H9 (cell line): ENCODE measurements at regions not wholly inside any gene's neighbourhood (a gene's known extent, or its start where the extent isn't known, plus 50 kb on each side); places are given as distances from the start of the nearest gene placed in this dataset.

Experiments
- DNase-seq: peaks from one replicate; pipeline ENCODE4 v3.0.0-alpha.2; 2017
- H2AFZ ChIP-seq: one replicate; pipeline ENCODE4 v1.6.1; 2013; ENCODE audit warnings: mild to moderate bottlenecking, low read length, control low read depth, moderate library complexity
- H2AK5ac ChIP-seq: 2 replicates; pipeline ENCODE4 v1.6.1; 2013; ENCODE audit warnings: low read length, control low read depth, mixed read lengths; ENCODE audit not compliant: insufficient read length
- H2BK120ac ChIP-seq: one replicate; pipeline ENCODE4 v1.6.1; 2013; ENCODE audit warnings: low read depth, mild to moderate bottlenecking, low read length, control low read depth, inconsistent platforms; ENCODE audit not compliant: poor library complexity, severe bottlenecking
- H2BK12ac ChIP-seq: 2 replicates; pipeline ENCODE4 v1.6.1; 2013; ENCODE audit warnings: low read length, control low read depth, mixed read lengths, low read depth; ENCODE audit not compliant: insufficient read length
- H2BK15ac ChIP-seq: 2 replicates; pipeline ENCODE4 v1.6.1; 2013; ENCODE audit warnings: low read depth, low read length, control low read depth
- H2BK20ac ChIP-seq: one replicate; pipeline ENCODE4 v1.6.1; 2013; ENCODE audit warnings: low read depth, mild to moderate bottlenecking, low read length, control low read depth, inconsistent platforms; ENCODE audit not compliant: poor library complexity, severe bottlenecking
- H2BK5ac ChIP-seq: 2 replicates; pipeline ENCODE4 v1.6.1; 2013; ENCODE audit warnings: low read length, control low read depth, mixed read lengths; ENCODE audit not compliant: insufficient read length
- H3K14ac ChIP-seq: 2 replicates; pipeline ENCODE4 v1.6.1; 2013; ENCODE audit warnings: low read length, control low read depth; ENCODE audit not compliant: insufficient read depth
- H3K18ac ChIP-seq: 2 replicates; pipeline ENCODE4 v1.6.1; 2013; ENCODE audit warnings: low read depth, mild to moderate bottlenecking, mixed read lengths, low read length, control low read depth; ENCODE audit not compliant: insufficient read length
- H3K23ac ChIP-seq: 2 replicates; pipeline ENCODE4 v1.6.1; 2013; ENCODE audit warnings: low read length, control low read depth, mixed read lengths, low read depth; ENCODE audit not compliant: insufficient read length
- H3K23me2 ChIP-seq: 2 replicates; pipeline ENCODE4 v1.6.1; 2013; ENCODE audit warnings: low read depth, mild to moderate bottlenecking, mixed read lengths, low read length, control low read depth; ENCODE audit not compliant: insufficient read length, poor library complexity, severe bottlenecking
- H3K27ac ChIP-seq: 2 replicates; pipeline ENCODE4 v1.5.1; 2013; ENCODE audit warnings: low read length, control low read depth, mixed read lengths, low read depth; ENCODE audit not compliant: insufficient read length
- H3K27me3 ChIP-seq: 2 replicates; pipeline ENCODE4 v1.6.1; 2013; ENCODE audit warnings: low read length, control low read depth, inconsistent platforms; ENCODE audit not compliant: insufficient read depth
- H3K4ac ChIP-seq: 2 replicates; pipeline ENCODE4 v1.6.1; 2013; ENCODE audit warnings: low read depth, mild to moderate bottlenecking, control low read depth, inconsistent platforms, low read length, moderate library complexity
- H3K4me1 ChIP-seq: 2 replicates; pipeline ENCODE4 v1.6.1; 2013; ENCODE audit warnings: low read length, control low read depth, inconsistent platforms; ENCODE audit not compliant: insufficient read depth
- H3K4me2 ChIP-seq: 2 replicates; pipeline ENCODE4 v1.6.1; 2013; ENCODE audit warnings: low read length, control low read depth, mixed read lengths; ENCODE audit not compliant: insufficient read length, insufficient read depth
- H3K56ac ChIP-seq: 2 replicates; pipeline ENCODE4 v1.6.1; 2013; ENCODE audit warnings: low read depth, mild to moderate bottlenecking, mixed read lengths, low read length, control low read depth; ENCODE audit not compliant: insufficient read length
- H3K79me1 ChIP-seq: 2 replicates; pipeline ENCODE4 v1.6.1; 2013; ENCODE audit warnings: low read depth, mild to moderate bottlenecking, moderate library complexity, low read length, control low read depth, inconsistent platforms; ENCODE audit not compliant: insufficient read depth, poor library complexity, severe bottlenecking
- H3K79me2 ChIP-seq: 2 replicates; pipeline ENCODE4 v1.6.1; 2013; ENCODE audit warnings: low read length, control low read depth, inconsistent platforms; ENCODE audit not compliant: insufficient read depth
- H3K9ac ChIP-seq: 2 replicates; pipeline ENCODE4 v1.6.1; 2013; ENCODE audit warnings: low read length, control low read depth, mixed read lengths; ENCODE audit not compliant: insufficient read length; ENCODE audit errors: extremely low read depth
- H3K9me3 ChIP-seq: one replicate; pipeline ENCODE4 v1.6.1; 2013; ENCODE audit warnings: low read depth, low read length, inconsistent platforms; ENCODE audit not compliant: control insufficient read depth
- H3T11ph ChIP-seq: one replicate; pipeline ENCODE4 v1.6.1; 2013; ENCODE audit warnings: mild to moderate bottlenecking, low read length, control low read depth, inconsistent platforms
- H4K20me1 ChIP-seq: one replicate; pipeline ENCODE4 v1.6.1; 2013; ENCODE audit not compliant: control insufficient read depth, insufficient read length, insufficient read depth
- H4K5ac ChIP-seq: 2 replicates; pipeline ENCODE4 v1.6.1; 2013; ENCODE audit warnings: low read depth, mild to moderate bottlenecking, mixed read lengths, low read length, control low read depth; ENCODE audit not compliant: insufficient read length
- H4K8ac ChIP-seq: replicated peaks from 2 replicates; pipeline ENCODE4 v1.6.1; 2013; ENCODE audit warnings: low read length, control low read depth, mixed read lengths, low read depth; ENCODE audit not compliant: insufficient read length
- H4K91ac ChIP-seq: 2 replicates; pipeline ENCODE4 v1.6.1; 2013; ENCODE audit warnings: low read depth, mild to moderate bottlenecking, moderate library complexity, mixed read lengths, low read length, control low read depth; ENCODE audit not compliant: insufficient read length
- H3K27ac Mint-ChIP-seq, 3 experiments: 2 replicates in 2 of 3; 3 replicates in 1 of 3; pipeline ENCODE4 v1.8.0; 2020 to 2021; ENCODE audit warnings: mixed read lengths in 3 of 3, mild to moderate bottlenecking in 1 of 3, moderate library complexity in 1 of 3
- H3K27me3 Mint-ChIP-seq: 2 replicates; pipeline ENCODE4 v1.8.0; 2021; ENCODE audit warnings: low read depth, mild to moderate bottlenecking, moderate library complexity, mixed read lengths
- H3K36me3 Mint-ChIP-seq, 3 experiments: 2 replicates in 2 of 3; 3 replicates in 1 of 3; pipeline ENCODE4 v1.8.0; 2020 to 2021; ENCODE audit warnings: low read depth in 3 of 3, mixed read lengths in 3 of 3; ENCODE audit not compliant: insufficient read depth in 1 of 3
- H3K4me1 Mint-ChIP-seq, 2 experiments: 2 replicates each; pipeline ENCODE4 v1.8.0; 2020; ENCODE audit warnings: mixed read lengths in 2 of 2
- H3K4me3 Mint-ChIP-seq, 2 experiments: 2 replicates in 1 of 2; 3 replicates in 1 of 2; pipeline ENCODE4 v1.8.0; 2020 to 2021; ENCODE audit warnings: mild to moderate bottlenecking in 2 of 2, mixed read lengths in 2 of 2, moderate library complexity in 1 of 2
- H3K9me3 Mint-ChIP-seq, 2 experiments: 2 replicates in 1 of 2; 3 replicates in 1 of 2; pipeline ENCODE4 v1.8.0; 2020; ENCODE audit warnings: mild to moderate bottlenecking in 2 of 2, mixed read lengths in 2 of 2, moderate library complexity in 1 of 2
- WGBS: extraction: QIAGEN DNeasy Blood & Tissue Kit; methylation state at CpG from one replicate; pipeline ENCODE4 v1.1.7; 2013; ENCODE audit warnings: missing lambda C conversion rate, low lambda C conversion rate, mixed read lengths; ENCODE audit not compliant: insufficient read length; ENCODE audit errors: extremely low coverage; 5-methylcytosine and 5-hydroxymethylcytosine counted together
- TF ChIP-seq, protein P1 (sequence below): fragments of 200-600 bp; sonication (generic); conservative IDR thresholded peaks from 3 replicates; pipeline ENCODE4 v1.8.0; 2021; ENCODE audit warnings: antibody characterized with exemption, mild to moderate bottlenecking

DNA sequence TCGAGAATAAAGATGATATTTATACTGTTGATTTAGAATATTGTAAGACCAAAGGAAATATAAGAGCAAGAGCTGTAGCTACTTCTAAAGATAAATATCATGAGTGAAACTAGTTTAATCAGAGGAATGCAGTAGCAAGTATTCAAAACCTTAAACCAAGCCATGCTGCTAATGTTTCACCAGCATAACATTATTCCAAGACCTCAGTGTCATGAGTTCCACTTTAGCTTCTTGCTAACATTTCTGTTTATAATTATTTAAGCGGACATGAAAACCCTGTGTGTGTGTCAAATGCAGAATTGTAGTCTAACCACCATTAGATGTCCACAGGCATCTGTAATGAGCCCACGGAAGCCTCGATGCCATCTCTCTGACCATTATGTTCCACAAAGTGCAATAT, 752.6 kb upstream of the MARCKS start:
- H2AK5ac ChIP-seq: no peak overlapping the region
- TF ChIP-seq, protein P1, sequence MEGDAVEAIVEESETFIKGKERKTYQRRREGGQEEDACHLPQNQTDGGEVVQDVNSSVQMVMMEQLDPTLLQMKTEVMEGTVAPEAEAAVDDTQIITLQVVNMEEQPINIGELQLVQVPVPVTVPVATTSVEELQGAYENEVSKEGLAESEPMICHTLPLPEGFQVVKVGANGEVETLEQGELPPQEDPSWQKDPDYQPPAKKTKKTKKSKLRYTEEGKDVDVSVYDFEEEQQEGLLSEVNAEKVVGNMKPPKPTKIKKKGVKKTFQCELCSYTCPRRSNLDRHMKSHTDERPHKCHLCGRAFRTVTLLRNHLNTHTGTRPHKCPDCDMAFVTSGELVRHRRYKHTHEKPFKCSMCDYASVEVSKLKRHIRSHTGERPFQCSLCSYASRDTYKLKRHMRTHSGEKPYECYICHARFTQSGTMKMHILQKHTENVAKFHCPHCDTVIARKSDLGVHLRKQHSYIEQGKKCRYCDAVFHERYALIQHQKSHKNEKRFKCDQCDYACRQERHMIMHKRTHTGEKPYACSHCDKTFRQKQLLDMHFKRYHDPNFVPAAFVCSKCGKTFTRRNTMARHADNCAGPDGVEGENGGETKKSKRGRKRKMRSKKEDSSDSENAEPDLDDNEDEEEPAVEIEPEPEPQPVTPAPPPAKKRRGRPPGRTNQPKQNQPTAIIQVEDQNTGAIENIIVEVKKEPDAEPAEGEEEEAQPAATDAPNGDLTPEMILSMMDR: no peak
- no peaks in the 10 kb centered on the region for H3K79me1 ChIP-seq
- no CpG with 5 or more reads among the region's 4 CpGs for WGBS
- no peaks in the 10 kb centered on the region for H3K4me1 ChIP-seq
- H4K5ac ChIP-seq: no peak overlapping the region
- no peak overlapping the region for H3K56ac ChIP-seq
- Mint-ChIP-seq H3K4me3 (no peak overlapping the region), H3K36me3 (no peaks in the 10 kb centered on the region; a peak in 2 of 7 replicates), H3K27me3 (no peaks in the 10 kb centered on the region), H3K9me3 (peaks cover 4 to 5% of the 10 kb centered on the region in 2 experiments; a peak in 3 of 5 replicates), H3K27ac (no peak overlapping the region), H3K4me1 (no peaks in the 10 kb centered on the region)
- no peak overlapping the region for H4K8ac ChIP-seq
- no peak overlapping the region for H4K91ac ChIP-seq
- H3K14ac ChIP-seq: no peak overlapping the region
- no peaks in the 10 kb centered on the region for H3K23me2 ChIP-seq
- no peaks in the 10 kb centered on the region for H3K27me3 ChIP-seq
- H2BK12ac ChIP-seq: no peak overlapping the region
- H3K9ac ChIP-seq: no peak overlapping the region
- no peak overlapping the region for H2BK20ac ChIP-seq
- H3K4ac ChIP-seq: no peak overlapping the region
- H3K27ac ChIP-seq: no peak overlapping the region
- no peaks in the 10 kb centered on the region for H4K20me1 ChIP-seq
- no peaks in the 10 kb centered on the region for H3K79me2 ChIP-seq
- no peak overlapping the region for H3K18ac ChIP-seq
- no peak overlapping the region for H3T11ph ChIP-seq
- H3K4me2 ChIP-seq: no peak overlapping the region
- H3K9me3 ChIP-seq: no peaks in the 10 kb centered on the region
- H3K23ac ChIP-seq: no peak overlapping the region
- H2BK15ac ChIP-seq: no peak overlapping the region
- no peak for DNase-seq
- H2AFZ ChIP-seq: no peak overlapping the region
- no peak overlapping the region for H2BK5ac ChIP-seq
- no peak overlapping the region for H2BK120ac ChIP-seq
